ENCODE measurements at regions not wholly inside any gene's neighbourhood (a gene's known extent, or its start where the extent isn't known, plus 50 kb on each side); places are given as distances from the start of the nearest gene placed in this dataset.
A peak's percentile ranks its signal among the peaks of the same experiment; 100 is the strongest.

GRCh38 chr1:112245114-112245513, 150.9 kb upstream of the CTTNBP2NL start:
- intact Hi-C loops (cut with DNase I), result no loop called here
- H3K27ac ChIP-seq (ENCODE audit: low read depth in 1 of 2, low read length in 2 of 2), result no peak overlapping the region
- no peaks in the 10 kb centered on the region for H3K4me1 ChIP-seq (ENCODE audit: control insufficient read depth in 1 of 2, insufficient read depth in 2 of 2, low read length in 2 of 2)
- ATAC-seq (ENCODE audit: low FRiP score) (no peak), DNase-seq (no peak)
- H3K9me3 ChIP-seq (ENCODE audit: control insufficient read depth, low read length), result no peaks in the 10 kb centered on the region
- no peak overlapping the region for H3K4me3 ChIP-seq (ENCODE audit: low read length in 2 of 2)
- WGBS, 2 donors, result 47 to 57% methylated on average over 2 of the region's 2 CpGs
- no peaks in the 10 kb centered on the region for H3K36me3 ChIP-seq (ENCODE audit: control insufficient read depth in 1 of 2, insufficient read depth in 2 of 2, low read length in 1 of 2)
- peaks cover 0 to 3% of the 10 kb centered on the region in 2 donors for H3K27me3 ChIP-seq (ENCODE audit: control insufficient read depth in 1 of 2, insufficient read depth in 2 of 2, low read length in 1 of 2)

GRCh38 chr1:112247036-112247597, 148.9 kb upstream of the CTTNBP2NL start:
- WGBS, 2 donors, result 57 to 67% methylated on average over 2 of the region's 2 CpGs
- H3K27me3 ChIP-seq (ENCODE audit: control insufficient read depth in 1 of 2, insufficient read depth in 2 of 2, low read length in 1 of 2), result peaks cover 0 to 3% of the 10 kb centered on the region in 2 donors
- intact Hi-C loops (cut with DNase I), result no loop called here
- no peak overlapping the region for H3K4me3 ChIP-seq (ENCODE audit: low read length in 2 of 2)
- ATAC-seq (ENCODE audit: low FRiP score) (no peak), DNase-seq (no peak)
- H3K4me1 ChIP-seq (ENCODE audit: control insufficient read depth in 1 of 2, insufficient read depth in 2 of 2, low read length in 2 of 2), result no peaks in the 10 kb centered on the region
- H3K27ac ChIP-seq (ENCODE audit: low read depth in 1 of 2, low read length in 2 of 2), result no peak overlapping the region
- no peaks in the 10 kb centered on the region for H3K9me3 ChIP-seq (ENCODE audit: control insufficient read depth, low read length)
- H3K36me3 ChIP-seq (ENCODE audit: control insufficient read depth in 1 of 2, insufficient read depth in 2 of 2, low read length in 1 of 2), result no peaks in the 10 kb centered on the region

DNA sequence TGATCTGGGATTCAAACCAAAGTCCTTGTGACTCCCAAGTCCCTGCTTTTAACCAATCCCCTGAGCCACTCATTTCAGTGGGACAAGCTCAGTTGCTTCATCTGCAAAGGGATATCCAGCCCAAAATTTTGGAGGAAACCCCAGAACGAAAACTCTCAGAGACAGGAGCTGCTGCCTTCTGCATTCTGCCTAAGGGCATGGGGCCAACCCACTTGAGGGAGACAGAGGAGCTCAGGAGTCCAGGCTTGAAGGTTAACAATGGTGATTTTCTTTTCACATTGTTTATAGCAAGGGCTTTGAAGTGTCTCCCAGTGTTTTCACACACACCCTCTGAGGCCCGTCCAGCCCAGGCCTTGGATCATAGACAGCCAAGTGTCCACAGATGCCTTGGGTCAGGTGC, 148.1 kb upstream of the CTTNBP2NL start:
- DNase-seq (no peak), ATAC-seq (ENCODE audit: low FRiP score) (no peak)
- no peaks in the 10 kb centered on the region for H3K36me3 ChIP-seq (ENCODE audit: control insufficient read depth in 1 of 2, insufficient read depth in 2 of 2, low read length in 1 of 2)
- no peak overlapping the region for H3K4me3 ChIP-seq (ENCODE audit: low read length in 2 of 2)
- H3K27me3 ChIP-seq (ENCODE audit: control insufficient read depth in 1 of 2, insufficient read depth in 2 of 2, low read length in 1 of 2), result peaks cover 0 to 3% of the 10 kb centered on the region in 2 donors
- 10 to 30% methylated on average over 2 of the region's 2 CpGs for WGBS, 2 donors
- no peaks in the 10 kb centered on the region for H3K4me1 ChIP-seq (ENCODE audit: control insufficient read depth in 1 of 2, insufficient read depth in 2 of 2, low read length in 2 of 2)
- H3K9me3 ChIP-seq (ENCODE audit: control insufficient read depth, low read length), result no peaks in the 10 kb centered on the region
- H3K27ac ChIP-seq (ENCODE audit: low read depth in 1 of 2, low read length in 2 of 2), result no peak overlapping the region
- intact Hi-C loops (cut with DNase I), result no loop called here

DNA sequence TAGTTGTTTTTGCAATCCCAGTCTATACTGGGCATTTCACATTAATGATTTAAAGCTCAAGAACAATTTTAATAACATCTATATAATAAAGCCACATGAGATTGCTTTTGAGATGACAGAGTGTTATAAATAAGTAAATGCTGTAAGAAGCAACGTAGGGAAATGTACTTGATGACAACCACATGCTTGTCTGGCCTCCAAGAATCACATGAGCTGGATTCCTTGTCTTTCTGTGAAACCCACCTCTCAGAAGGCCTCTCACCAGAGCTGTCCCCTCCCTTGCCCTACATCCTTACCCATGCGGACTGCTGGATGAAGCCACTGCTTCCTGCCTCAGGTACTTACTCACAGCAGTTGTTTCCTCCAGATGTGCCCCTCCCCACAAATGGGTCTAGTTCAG, 145.1 kb upstream of the CTTNBP2NL start:
- no peaks in the 10 kb centered on the region for H3K36me3 ChIP-seq (ENCODE audit: control insufficient read depth in 1 of 2, insufficient read depth in 2 of 2, low read length in 1 of 2)
- intact Hi-C loops (cut with DNase I), result no loop called here
- 40 to 41% methylated on average over 2 of the region's 2 CpGs for WGBS, 2 donors
- H3K4me3 ChIP-seq (ENCODE audit: low read length in 2 of 2), result no peak overlapping the region
- ATAC-seq (ENCODE audit: low FRiP score) (no peak), DNase-seq (no peak)
- no peaks in the 10 kb centered on the region for H3K9me3 ChIP-seq (ENCODE audit: control insufficient read depth, low read length)
- no peaks in the 10 kb centered on the region for H3K4me1 ChIP-seq (ENCODE audit: control insufficient read depth in 1 of 2, insufficient read depth in 2 of 2, low read length in 2 of 2)
- peaks cover 0 to 3% of the 10 kb centered on the region in 2 donors for H3K27me3 ChIP-seq (ENCODE audit: control insufficient read depth in 1 of 2, insufficient read depth in 2 of 2, low read length in 1 of 2)
- no peak overlapping the region for H3K27ac ChIP-seq (ENCODE audit: low read depth in 1 of 2, low read length in 2 of 2)

DNA sequence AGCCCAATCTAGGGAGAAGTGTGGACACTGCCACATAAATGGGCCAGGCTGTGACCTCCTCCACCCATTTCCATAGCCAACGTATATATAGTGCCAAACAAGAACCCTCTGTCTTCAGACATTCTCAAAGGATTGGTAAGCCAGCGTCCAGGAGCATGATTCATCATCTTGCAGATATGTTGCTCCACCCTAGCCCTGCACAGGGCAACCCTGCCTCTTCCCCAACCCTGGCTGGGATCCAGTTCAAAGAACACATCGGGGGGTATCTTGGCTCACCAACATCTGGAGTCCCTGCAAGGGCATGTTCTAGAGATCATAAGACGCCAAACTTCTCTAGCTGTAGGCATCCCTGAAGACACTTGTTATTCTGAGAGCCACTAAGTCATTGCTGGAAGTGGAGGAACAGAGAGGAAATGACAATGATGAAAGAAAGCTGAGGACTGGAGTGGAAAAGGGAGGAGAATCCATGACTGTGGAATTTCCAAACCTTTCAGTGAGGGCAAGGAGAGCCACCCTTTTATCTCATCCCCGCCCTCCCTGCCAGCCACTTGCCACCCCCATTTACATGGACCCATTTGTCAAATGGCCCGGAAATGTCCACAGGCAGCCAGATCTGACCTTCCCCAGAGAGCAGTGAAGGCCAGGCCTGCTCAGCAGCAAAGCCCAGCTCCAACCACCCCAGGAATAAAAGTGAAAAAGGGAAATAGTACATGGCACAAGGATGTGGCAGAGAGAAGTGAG, 144.1 kb upstream of the CTTNBP2NL start:
- peaks cover 0 to 3% of the 10 kb centered on the region in 2 donors for H3K27me3 ChIP-seq (ENCODE audit: control insufficient read depth in 1 of 2, insufficient read depth in 2 of 2, low read length in 1 of 2)
- H3K9me3 ChIP-seq (ENCODE audit: control insufficient read depth, low read length), result no peaks in the 10 kb centered on the region
- H3K4me3 ChIP-seq (ENCODE audit: low read length in 2 of 2), result no peak overlapping the region
- WGBS, 2 donors, result 66 to 72% methylated on average over 6 of the region's 6 CpGs
- intact Hi-C loops (cut with DNase I), result no loop called here
- ATAC-seq (ENCODE audit: low FRiP score) (no peak), DNase-seq (no peak)
- no peaks in the 10 kb centered on the region for H3K36me3 ChIP-seq (ENCODE audit: control insufficient read depth in 1 of 2, insufficient read depth in 2 of 2, low read length in 1 of 2)
- no peaks in the 10 kb centered on the region for H3K4me1 ChIP-seq (ENCODE audit: control insufficient read depth in 1 of 2, insufficient read depth in 2 of 2, low read length in 2 of 2)
- no peak overlapping the region for H3K27ac ChIP-seq (ENCODE audit: low read depth in 1 of 2, low read length in 2 of 2)

DNA sequence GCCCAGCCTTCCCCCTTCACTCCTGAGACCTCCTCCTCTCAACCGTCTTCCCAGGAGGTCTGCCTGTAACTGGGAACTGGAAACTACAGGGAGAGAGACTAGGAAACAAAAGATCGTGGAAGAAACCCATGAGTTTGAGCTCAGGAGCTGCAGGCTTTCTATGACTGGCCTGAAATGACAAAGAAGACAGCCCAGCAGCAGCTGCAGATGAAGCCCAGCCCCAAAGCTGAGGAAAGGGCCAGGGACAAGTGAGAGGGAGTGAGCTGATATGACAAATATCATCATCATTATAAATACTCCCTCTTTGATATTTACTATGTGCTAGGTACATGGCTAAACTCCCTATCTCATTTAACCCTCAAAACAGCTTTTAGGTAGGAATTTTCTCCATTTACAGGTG, 142.6 kb upstream of the CTTNBP2NL start:
- H3K9me3 ChIP-seq (ENCODE audit: control insufficient read depth, low read length), result no peaks in the 10 kb centered on the region
- H3K4me1 ChIP-seq (ENCODE audit: control insufficient read depth in 1 of 2, insufficient read depth in 2 of 2, low read length in 2 of 2), result no peaks in the 10 kb centered on the region
- peaks cover 0 to 3% of the 10 kb centered on the region in 2 donors for H3K27me3 ChIP-seq (ENCODE audit: control insufficient read depth in 1 of 2, insufficient read depth in 2 of 2, low read length in 1 of 2)
- ATAC-seq (ENCODE audit: low FRiP score) (no peak), DNase-seq (no peak)
- intact Hi-C loops (cut with DNase I), result no loop called here
- H3K36me3 ChIP-seq (ENCODE audit: control insufficient read depth in 1 of 2, insufficient read depth in 2 of 2, low read length in 1 of 2), result no peaks in the 10 kb centered on the region
- no peak overlapping the region for H3K4me3 ChIP-seq (ENCODE audit: low read length in 2 of 2)
- H3K27ac ChIP-seq (ENCODE audit: low read depth in 1 of 2, low read length in 2 of 2), result no peak overlapping the region
- 21 to 30% methylated on average over 2 of the region's 2 CpGs for WGBS, 2 donors

DNA sequence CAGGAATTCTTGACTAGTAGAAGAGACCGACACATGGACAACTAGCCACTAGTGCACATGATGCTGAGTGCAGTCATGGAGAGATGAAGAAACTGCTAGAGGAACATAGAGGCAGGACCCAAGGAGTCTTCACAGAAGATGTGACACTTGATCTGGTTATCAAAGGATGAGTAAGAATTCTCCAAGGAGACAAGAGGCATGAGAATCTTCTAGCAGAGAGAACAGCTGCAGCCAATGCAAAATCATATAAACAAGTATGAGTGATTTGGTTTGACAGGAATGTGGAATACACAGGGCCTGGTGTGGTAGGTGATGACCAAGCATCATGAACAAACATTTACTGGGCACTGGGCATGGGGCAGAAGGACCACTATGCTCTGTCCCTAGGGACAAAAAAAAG, 140.9 kb upstream of the CTTNBP2NL start:
- Histone ChIP-seq H3K4me1 (ENCODE audit: control insufficient read depth in 1 of 2, insufficient read depth in 2 of 2, low read length in 2 of 2) (no peaks in the 10 kb centered on the region), H3K27me3 (ENCODE audit: control insufficient read depth in 1 of 2, insufficient read depth in 2 of 2, low read length in 1 of 2) (no peaks in the 10 kb centered on the region), H3K27ac (ENCODE audit: low read depth in 1 of 2, low read length in 2 of 2) (no peak overlapping the region), H3K36me3 (ENCODE audit: control insufficient read depth in 1 of 2, insufficient read depth in 2 of 2, low read length in 1 of 2) (no peaks in the 10 kb centered on the region), H3K9me3 (ENCODE audit: control insufficient read depth, low read length) (no peaks in the 10 kb centered on the region), H3K4me3 (ENCODE audit: low read length in 2 of 2) (no peak overlapping the region)
- no peak for ATAC-seq (ENCODE audit: low FRiP score)
- intact Hi-C loops (cut with DNase I), result no loop called here
- DNase-seq, result no peak
- 72 to 81% methylated on average over 1 of the region's 1 CpG for WGBS, 2 donors

GRCh38 chr1:112256411-112256810, 139.6 kb upstream of the CTTNBP2NL start:
- H3K27me3 ChIP-seq (ENCODE audit: control insufficient read depth in 1 of 2, insufficient read depth in 2 of 2, low read length in 1 of 2), result no peaks in the 10 kb centered on the region
- H3K9me3 ChIP-seq (ENCODE audit: control insufficient read depth, low read length), result no peaks in the 10 kb centered on the region
- DNase-seq, result no peak
- no peaks in the 10 kb centered on the region for H3K4me1 ChIP-seq (ENCODE audit: control insufficient read depth in 1 of 2, insufficient read depth in 2 of 2, low read length in 2 of 2)
- WGBS, 2 donors, result 56 to 68% methylated on average over 1 of the region's 1 CpG
- H3K4me3 ChIP-seq (ENCODE audit: low read length in 2 of 2), result no peak overlapping the region
- H3K36me3 ChIP-seq (ENCODE audit: control insufficient read depth in 1 of 2, insufficient read depth in 2 of 2, low read length in 1 of 2), result no peaks in the 10 kb centered on the region
- H3K27ac ChIP-seq (ENCODE audit: low read depth in 1 of 2, low read length in 2 of 2), result no peak overlapping the region
- intact Hi-C loops (cut with DNase I), result no loop called here
- ATAC-seq (ENCODE audit: low FRiP score), result peak; percentile 39

Measured in aorta (tissue), 5 donors.